ENCODE measurements at regions not wholly inside any gene's neighbourhood (a gene's known extent, or its start where the extent isn't known, plus 50 kb on each side); places are given as distances from the start of the nearest gene placed in this dataset.

DNA sequence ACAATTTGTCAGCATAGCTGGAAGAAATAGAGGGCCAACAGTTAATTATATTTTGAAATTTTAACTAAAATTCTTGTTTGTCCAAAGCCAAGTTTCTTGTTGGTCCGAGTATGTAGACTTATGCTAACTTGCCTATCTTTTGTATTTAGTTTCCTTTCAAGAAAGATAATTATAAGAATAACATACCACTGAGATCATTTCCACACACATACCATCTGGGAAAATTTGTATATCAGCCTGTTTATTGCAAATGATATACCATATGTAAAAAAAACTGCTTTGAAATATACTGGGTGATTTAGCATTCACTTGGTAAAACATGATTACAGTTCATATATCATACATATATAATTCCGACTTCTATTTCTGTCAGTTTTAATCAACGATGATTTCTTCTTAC, 84.7 kb upstream of the ANKRD50 start:
- TF ChIP-seq, protein P1, sequence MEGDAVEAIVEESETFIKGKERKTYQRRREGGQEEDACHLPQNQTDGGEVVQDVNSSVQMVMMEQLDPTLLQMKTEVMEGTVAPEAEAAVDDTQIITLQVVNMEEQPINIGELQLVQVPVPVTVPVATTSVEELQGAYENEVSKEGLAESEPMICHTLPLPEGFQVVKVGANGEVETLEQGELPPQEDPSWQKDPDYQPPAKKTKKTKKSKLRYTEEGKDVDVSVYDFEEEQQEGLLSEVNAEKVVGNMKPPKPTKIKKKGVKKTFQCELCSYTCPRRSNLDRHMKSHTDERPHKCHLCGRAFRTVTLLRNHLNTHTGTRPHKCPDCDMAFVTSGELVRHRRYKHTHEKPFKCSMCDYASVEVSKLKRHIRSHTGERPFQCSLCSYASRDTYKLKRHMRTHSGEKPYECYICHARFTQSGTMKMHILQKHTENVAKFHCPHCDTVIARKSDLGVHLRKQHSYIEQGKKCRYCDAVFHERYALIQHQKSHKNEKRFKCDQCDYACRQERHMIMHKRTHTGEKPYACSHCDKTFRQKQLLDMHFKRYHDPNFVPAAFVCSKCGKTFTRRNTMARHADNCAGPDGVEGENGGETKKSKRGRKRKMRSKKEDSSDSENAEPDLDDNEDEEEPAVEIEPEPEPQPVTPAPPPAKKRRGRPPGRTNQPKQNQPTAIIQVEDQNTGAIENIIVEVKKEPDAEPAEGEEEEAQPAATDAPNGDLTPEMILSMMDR (IDR thresholded peaks at IDR 0.05), result no peak
- no peak for TF ChIP-seq POLR2A (IDR thresholded peaks at IDR 0.05)

All from esophagus squamous epithelium (tissue), 4 donors.